Liver (tissue), 8 donors: ENCODE measurements at regions not wholly inside any gene's neighbourhood (a gene's known extent, or its start where the extent isn't known, plus 50 kb on each side); places are given as distances from the start of the nearest gene placed in this dataset.

Source experiments
- DNase-seq: peaks from one replicate; pipeline ENCODE4 v3.0.0-alpha.2; 2017; ENCODE audit warnings: low spot score
- H3K27ac ChIP-seq, 2 donors: one replicate each; pipeline ENCODE4 v1.7.0; 2013; ENCODE audit warnings: inconsistent platforms in 2 of 2, low read length in 2 of 2, control low read depth in 1 of 2, low read depth in 1 of 2, mild to moderate bottlenecking in 1 of 2
- H3K27me3 ChIP-seq, 4 donors: one replicate each; pipeline versions ENCODE4 v1.6.1 to v1.7.0; 2013; ENCODE audit warnings: low read length in 3 of 4, inconsistent platforms in 1 of 4, mild to moderate bottlenecking in 1 of 4, moderate library complexity in 1 of 4; ENCODE audit not compliant: control insufficient read depth in 4 of 4, insufficient read depth in 4 of 4
- H3K36me3 ChIP-seq, 4 donors: one replicate each; pipeline versions ENCODE4 v1.6.1 to v1.7.0; 2013; ENCODE audit warnings: low read length in 3 of 4, mild to moderate bottlenecking in 3 of 4, low read depth in 1 of 4, moderate library complexity in 1 of 4; ENCODE audit not compliant: control insufficient read depth in 4 of 4, insufficient read depth in 3 of 4
- H3K4me1 ChIP-seq, 4 donors: one replicate each; pipeline versions ENCODE4 v1.6.1 to v1.7.0; 2013; ENCODE audit warnings: low read length in 3 of 4, mild to moderate bottlenecking in 3 of 4, moderate library complexity in 1 of 4; ENCODE audit not compliant: control insufficient read depth in 4 of 4, insufficient read depth in 4 of 4
- H3K4me3 ChIP-seq, 3 donors: one replicate each; pipeline versions ENCODE4 v1.6.1 to v1.7.0; 2013; ENCODE audit warnings: low read length in 3 of 3, control low read depth in 1 of 3, low read depth in 1 of 3, mild to moderate bottlenecking in 1 of 3
- H3K9ac ChIP-seq, 2 donors: one replicate each; pipeline ENCODE4 v1.7.0; 2013; ENCODE audit warnings: low read length in 2 of 2, mild to moderate bottlenecking in 2 of 2, moderate library complexity in 2 of 2, control low read depth in 1 of 2, low read depth in 1 of 2
- H3K9me3 ChIP-seq, 4 donors: one replicate each; pipeline versions ENCODE4 v1.6.1 to v1.7.0; 2013; ENCODE audit warnings: low read length in 3 of 4; ENCODE audit not compliant: control insufficient read depth in 4 of 4
- EGR1 ChIP-seq, 2 donors: IDR thresholded peaks; 2 replicates each; pipeline ENCODE4 v1.6.1; 2016 to 2018; ENCODE audit warnings: antibody characterized with exemption in 2 of 2, low read depth in 2 of 2
- FOXA1 ChIP-seq: IDR thresholded peaks from 2 replicates; pipeline ENCODE4 v1.6.1; 2016; ENCODE audit warnings: antibody characterized with exemption
- FOXA2 ChIP-seq: IDR thresholded peaks from 2 replicates; pipeline ENCODE4 v1.6.1; 2016; ENCODE audit warnings: antibody characterized with exemption
- GABPA ChIP-seq, 2 donors: IDR thresholded peaks in 1 of 2; conservative IDR thresholded peaks in 1 of 2; 2 replicates each; pipeline ENCODE4 v1.6.1; 2016; ENCODE audit warnings: antibody characterized with exemption in 2 of 2, mild to moderate bottlenecking in 1 of 2, moderate library complexity in 1 of 2
- HNF4A ChIP-seq, 2 donors: conservative IDR thresholded peaks; 2 replicates each; pipeline ENCODE4 v1.6.1; 2016; ENCODE audit warnings: antibody characterized with exemption in 2 of 2, mild to moderate bottlenecking in 2 of 2
- HNF4G ChIP-seq: IDR thresholded peaks from 2 replicates; pipeline ENCODE4 v1.6.1; 2016; ENCODE audit warnings: antibody characterized with exemption
- JUND ChIP-seq, 2 donors: IDR thresholded peaks; 2 replicates each; pipeline ENCODE4 v1.6.1; 2016; ENCODE audit warnings: antibody characterized with exemption in 2 of 2
- NR2F2 ChIP-seq: IDR thresholded peaks from 2 replicates; pipeline ENCODE4 v1.6.1; 2016; ENCODE audit warnings: antibody characterized with exemption
- RAD21 ChIP-seq, 2 donors: IDR thresholded peaks; 2 replicates each; pipeline ENCODE4 v1.6.1; 2016; ENCODE audit warnings: antibody characterized with exemption in 2 of 2, mild to moderate bottlenecking in 2 of 2
- RXRA ChIP-seq, 2 donors: IDR thresholded peaks; 2 replicates each; pipeline ENCODE4 v1.6.1; 2017 to 2018; ENCODE audit warnings: antibody characterized with exemption in 2 of 2, mild to moderate bottlenecking in 1 of 2
- SP1 ChIP-seq: IDR thresholded peaks from 2 replicates; pipeline ENCODE4 v1.6.1; 2018; ENCODE audit warnings: antibody characterized with exemption, mild to moderate bottlenecking
- TAF1 ChIP-seq: conservative IDR thresholded peaks from 2 replicates; pipeline ENCODE4 v1.6.1; 2016; ENCODE audit warnings: antibody characterized with exemption, mild to moderate bottlenecking
- YY1 ChIP-seq: IDR thresholded peaks from 2 replicates; pipeline ENCODE4 v1.6.1; 2016; ENCODE audit warnings: antibody characterized with exemption, mild to moderate bottlenecking
- WGBS: extraction: QIAGEN DNeasy Blood & Tissue Kit; methylation state at CpG from one replicate; pipeline ENCODE4 v1.1.7; 2013; 5-methylcytosine and 5-hydroxymethylcytosine counted together
- TF ChIP-seq, protein P1 (sequence below): IDR thresholded peaks from 2 replicates; pipeline ENCODE4 v1.6.1; 2016; ENCODE audit warnings: antibody characterized with exemption
- TF ChIP-seq, protein P2 (sequence below): IDR thresholded peaks from 2 replicates; pipeline ENCODE4 v1.6.1; 2016; ENCODE audit warnings: antibody characterized with exemption
- TF ChIP-seq, protein P3 (sequence below): IDR thresholded peaks from 2 replicates; pipeline ENCODE4 v1.6.1; 2016; ENCODE audit warnings: antibody characterized with exemption
- TF ChIP-seq, protein P4 (sequence below): fragments of 150-350 bp; IDR thresholded peaks from 2 replicates; pipeline ENCODE4 v1.5.1; 2017; ENCODE audit warnings: improper control_type of control experiment, low read depth, low read length; ENCODE audit not compliant: missing input control
- TF ChIP-seq, protein P5 (sequence below): IDR thresholded peaks from 2 replicates; pipeline ENCODE4 v1.6.1; 2016; ENCODE audit warnings: antibody characterized with exemption, mild to moderate bottlenecking
- donor health status: healthy.
- donor health status: healthy.
- donor health status: healthy.
- donor health status: healthy.
- donor health status: healthy.

DNA sequence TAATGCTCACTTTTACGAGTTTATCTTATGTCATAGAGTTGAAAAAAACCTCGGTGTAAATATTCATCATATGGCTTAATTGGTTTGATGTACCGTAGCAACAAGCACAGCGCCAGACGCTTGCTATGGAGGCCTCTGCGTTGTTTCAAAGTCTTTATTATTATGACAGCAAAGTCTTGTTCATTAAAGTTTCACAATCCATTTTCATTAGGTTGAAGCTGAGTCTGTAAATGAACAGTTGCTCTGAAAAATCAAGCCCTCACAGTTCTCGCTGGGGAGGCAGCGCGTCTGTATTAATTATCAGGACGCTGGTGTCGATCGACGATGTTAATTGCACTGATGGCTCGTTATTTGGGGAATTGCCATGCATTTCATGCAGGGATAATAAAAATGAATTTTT is 185.6 kb downstream of the INSC start:
- no peaks in the 10 kb centered on the region for H3K36me3 ChIP-seq
- no peaks in the 10 kb centered on the region for H3K9me3 ChIP-seq
- H3K27me3 ChIP-seq: no peaks in the 10 kb centered on the region
- H3K4me3 ChIP-seq: no peak overlapping the region
- WGBS: 91% methylated on average over 14 of the region's 14 CpGs
- H3K9ac ChIP-seq: no peak overlapping the region
- no peak overlapping the region for H3K27ac ChIP-seq
- no peaks in the 10 kb centered on the region for H3K4me1 ChIP-seq
- no peak for DNase-seq
- TF ChIP-seq FOXA2: no peak
- no peak for TF ChIP-seq TAF1
- no peak for TF ChIP-seq HNF4A (conservative IDR thresholded peaks at IDR 0.05)
- TF ChIP-seq GABPA (IDR thresholded peaks at IDR 0.05 in 1 of 2, conservative IDR thresholded peaks at IDR 0.05 in 1 of 2): no peak
- no peak for TF ChIP-seq SP1
- TF ChIP-seq YY1: no peak

DNA sequence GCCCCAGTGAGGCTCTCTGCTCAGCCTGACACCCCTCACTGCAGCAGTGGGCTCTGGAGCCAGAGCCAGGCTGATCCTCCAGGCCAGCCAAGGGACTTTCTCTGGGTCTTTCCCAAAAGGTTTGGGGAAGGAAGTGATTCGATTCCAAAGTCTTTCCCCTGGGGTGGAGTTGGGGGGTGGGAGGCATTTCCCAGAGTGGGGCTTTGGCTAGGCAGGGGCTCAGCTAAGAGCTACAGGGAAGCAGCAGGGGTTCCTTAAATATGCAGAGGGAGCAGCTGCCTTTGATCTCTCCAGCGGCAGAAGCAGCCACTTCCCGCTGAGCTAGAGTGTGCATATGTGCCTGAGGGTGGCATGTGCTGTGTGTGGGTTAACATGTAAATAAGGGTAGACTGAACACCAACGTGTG is 192.9 kb downstream of the INSC start:
- 36% methylated on average over 4 of the region's 4 CpGs for WGBS

More for the DNA sequence above, 192.9 kb downstream of the INSC start:
- Histone ChIP-seq H3K4me1 (peaks cover 0 to 2% (median 0%) of the 10 kb centered on the region in 4 donors), H3K4me3 (no peak overlapping the region), H3K27ac (no peak overlapping the region), H3K9me3 (no peaks in the 10 kb centered on the region), H3K9ac (no peak overlapping the region), H3K36me3 (no peaks in the 10 kb centered on the region), H3K27me3 (no peaks in the 10 kb centered on the region)
- TF ChIP-seq HNF4A (conservative IDR thresholded peaks at IDR 0.05): no peak
- TF ChIP-seq, protein P1, sequence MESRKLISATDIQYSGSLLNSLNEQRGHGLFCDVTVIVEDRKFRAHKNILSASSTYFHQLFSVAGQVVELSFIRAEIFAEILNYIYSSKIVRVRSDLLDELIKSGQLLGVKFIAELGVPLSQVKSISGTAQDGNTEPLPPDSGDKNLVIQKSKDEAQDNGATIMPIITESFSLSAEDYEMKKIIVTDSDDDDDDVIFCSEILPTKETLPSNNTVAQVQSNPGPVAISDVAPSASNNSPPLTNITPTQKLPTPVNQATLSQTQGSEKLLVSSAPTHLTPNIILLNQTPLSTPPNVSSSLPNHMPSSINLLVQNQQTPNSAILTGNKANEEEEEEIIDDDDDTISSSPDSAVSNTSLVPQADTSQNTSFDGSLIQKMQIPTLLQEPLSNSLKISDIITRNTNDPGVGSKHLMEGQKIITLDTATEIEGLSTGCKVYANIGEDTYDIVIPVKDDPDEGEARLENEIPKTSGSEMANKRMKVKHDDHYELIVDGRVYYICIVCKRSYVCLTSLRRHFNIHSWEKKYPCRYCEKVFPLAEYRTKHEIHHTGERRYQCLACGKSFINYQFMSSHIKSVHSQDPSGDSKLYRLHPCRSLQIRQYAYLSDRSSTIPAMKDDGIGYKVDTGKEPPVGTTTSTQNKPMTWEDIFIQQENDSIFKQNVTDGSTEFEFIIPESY: no peak
- TF ChIP-seq, protein P2, sequence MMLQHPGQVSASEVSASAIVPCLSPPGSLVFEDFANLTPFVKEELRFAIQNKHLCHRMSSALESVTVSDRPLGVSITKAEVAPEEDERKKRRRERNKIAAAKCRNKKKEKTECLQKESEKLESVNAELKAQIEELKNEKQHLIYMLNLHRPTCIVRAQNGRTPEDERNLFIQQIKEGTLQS: no peak
- TF ChIP-seq SP1: no peak
- TF ChIP-seq TAF1: no peak
- TF ChIP-seq, protein P3, sequence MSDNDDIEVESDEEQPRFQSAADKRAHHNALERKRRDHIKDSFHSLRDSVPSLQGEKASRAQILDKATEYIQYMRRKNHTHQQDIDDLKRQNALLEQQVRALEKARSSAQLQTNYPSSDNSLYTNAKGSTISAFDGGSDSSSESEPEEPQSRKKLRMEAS: no peak
- no peak for TF ChIP-seq FOXA2
- no peak for TF ChIP-seq FOXA1
- TF ChIP-seq JUND (IDR thresholded peaks at IDR 0.05): no peak
- TF ChIP-seq RXRA (IDR thresholded peaks at IDR 0.05): no peak
- no peak for TF ChIP-seq NR2F2
- no peak for TF ChIP-seq RAD21 (IDR thresholded peaks at IDR 0.05)
- TF ChIP-seq YY1: no peak
- TF ChIP-seq GABPA (IDR thresholded peaks at IDR 0.05 in 1 of 2, conservative IDR thresholded peaks at IDR 0.05 in 1 of 2): no peak
- TF ChIP-seq, protein P4, sequence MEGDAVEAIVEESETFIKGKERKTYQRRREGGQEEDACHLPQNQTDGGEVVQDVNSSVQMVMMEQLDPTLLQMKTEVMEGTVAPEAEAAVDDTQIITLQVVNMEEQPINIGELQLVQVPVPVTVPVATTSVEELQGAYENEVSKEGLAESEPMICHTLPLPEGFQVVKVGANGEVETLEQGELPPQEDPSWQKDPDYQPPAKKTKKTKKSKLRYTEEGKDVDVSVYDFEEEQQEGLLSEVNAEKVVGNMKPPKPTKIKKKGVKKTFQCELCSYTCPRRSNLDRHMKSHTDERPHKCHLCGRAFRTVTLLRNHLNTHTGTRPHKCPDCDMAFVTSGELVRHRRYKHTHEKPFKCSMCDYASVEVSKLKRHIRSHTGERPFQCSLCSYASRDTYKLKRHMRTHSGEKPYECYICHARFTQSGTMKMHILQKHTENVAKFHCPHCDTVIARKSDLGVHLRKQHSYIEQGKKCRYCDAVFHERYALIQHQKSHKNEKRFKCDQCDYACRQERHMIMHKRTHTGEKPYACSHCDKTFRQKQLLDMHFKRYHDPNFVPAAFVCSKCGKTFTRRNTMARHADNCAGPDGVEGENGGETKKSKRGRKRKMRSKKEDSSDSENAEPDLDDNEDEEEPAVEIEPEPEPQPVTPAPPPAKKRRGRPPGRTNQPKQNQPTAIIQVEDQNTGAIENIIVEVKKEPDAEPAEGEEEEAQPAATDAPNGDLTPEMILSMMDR: no peak
- TF ChIP-seq EGR1 (IDR thresholded peaks at IDR 0.05; ENCODE audit: low read depth in 2 of 2): no peak
- TF ChIP-seq HNF4G: no peak
- TF ChIP-seq, protein P5, sequence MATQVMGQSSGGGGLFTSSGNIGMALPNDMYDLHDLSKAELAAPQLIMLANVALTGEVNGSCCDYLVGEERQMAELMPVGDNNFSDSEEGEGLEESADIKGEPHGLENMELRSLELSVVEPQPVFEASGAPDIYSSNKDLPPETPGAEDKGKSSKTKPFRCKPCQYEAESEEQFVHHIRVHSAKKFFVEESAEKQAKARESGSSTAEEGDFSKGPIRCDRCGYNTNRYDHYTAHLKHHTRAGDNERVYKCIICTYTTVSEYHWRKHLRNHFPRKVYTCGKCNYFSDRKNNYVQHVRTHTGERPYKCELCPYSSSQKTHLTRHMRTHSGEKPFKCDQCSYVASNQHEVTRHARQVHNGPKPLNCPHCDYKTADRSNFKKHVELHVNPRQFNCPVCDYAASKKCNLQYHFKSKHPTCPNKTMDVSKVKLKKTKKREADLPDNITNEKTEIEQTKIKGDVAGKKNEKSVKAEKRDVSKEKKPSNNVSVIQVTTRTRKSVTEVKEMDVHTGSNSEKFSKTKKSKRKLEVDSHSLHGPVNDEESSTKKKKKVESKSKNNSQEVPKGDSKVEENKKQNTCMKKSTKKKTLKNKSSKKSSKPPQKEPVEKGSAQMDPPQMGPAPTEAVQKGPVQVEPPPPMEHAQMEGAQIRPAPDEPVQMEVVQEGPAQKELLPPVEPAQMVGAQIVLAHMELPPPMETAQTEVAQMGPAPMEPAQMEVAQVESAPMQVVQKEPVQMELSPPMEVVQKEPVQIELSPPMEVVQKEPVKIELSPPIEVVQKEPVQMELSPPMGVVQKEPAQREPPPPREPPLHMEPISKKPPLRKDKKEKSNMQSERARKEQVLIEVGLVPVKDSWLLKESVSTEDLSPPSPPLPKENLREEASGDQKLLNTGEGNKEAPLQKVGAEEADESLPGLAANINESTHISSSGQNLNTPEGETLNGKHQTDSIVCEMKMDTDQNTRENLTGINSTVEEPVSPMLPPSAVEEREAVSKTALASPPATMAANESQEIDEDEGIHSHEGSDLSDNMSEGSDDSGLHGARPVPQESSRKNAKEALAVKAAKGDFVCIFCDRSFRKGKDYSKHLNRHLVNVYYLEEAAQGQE: no peak
- no peak for DNase-seq
